HEK293T (cell line): ENCODE measurements at regions not wholly inside any gene's neighbourhood (a gene's known extent, or its start where the extent isn't known, plus 50 kb on each side); places are given as distances from the start of the nearest gene placed in this dataset.

Experiments
- CTCF ChIA-PET: fragments of 350-600 bp; formaldehyde crosslinking; extraction: SDS; loops from one replicate; lab custom pipeline; 2021; ENCODE audit warnings: antibody characterized with exemption, inconsistent platforms; lab: Yijun Ruan, JAX
- POLR2A ChIA-PET: fragments of 350-600 bp; formaldehyde crosslinking; extraction: SDS; loops from one replicate; lab custom pipeline; 2020; ENCODE audit warnings: antibody characterized with exemption, inconsistent platforms; lab: Yijun Ruan, JAX
- DNase-seq: peaks from one replicate; pipeline ENCODE4 v3.0.0; 2012; ENCODE audit warnings: mixed read lengths; ENCODE audit errors: extremely low spot score
- ARNT ChIP-seq: fragments of 450-650 bp; IDR thresholded peaks from 2 replicates; pipeline ENCODE4 v1.6.1; 2017; ENCODE audit warnings: mild to moderate bottlenecking
- BHLHE40 ChIP-seq: fragments of 450-650 bp; IDR thresholded peaks from 2 replicates; pipeline ENCODE4 v1.6.1; 2016; ENCODE audit warnings: mild to moderate bottlenecking, moderate library complexity, borderline replicate concordance
- CTBP1 ChIP-seq: fragments of 450-650 bp; IDR thresholded peaks from 2 replicates; pipeline ENCODE4 v1.6.1; 2016; ENCODE audit warnings: borderline replicate concordance
- ELF4 ChIP-seq: fragments of 450-650 bp; IDR thresholded peaks from 2 replicates; pipeline ENCODE4 v1.6.1; 2017; ENCODE audit warnings: antibody characterized with exemption
- FOXA1 ChIP-seq: fragments of 450-650 bp; IDR thresholded peaks from 2 replicates; pipeline ENCODE4 v1.6.1; 2016; ENCODE audit warnings: mild to moderate bottlenecking
- FOXK2 ChIP-seq: fragments of 450-650 bp; IDR thresholded peaks from 2 replicates; pipeline ENCODE4 v1.6.1; 2016; ENCODE audit warnings: mild to moderate bottlenecking
- FOXM1 ChIP-seq: fragments of 450-650 bp; IDR thresholded peaks from 2 replicates; pipeline ENCODE4 v1.6.1; 2017; ENCODE audit warnings: mild to moderate bottlenecking, borderline replicate concordance
- HDGF ChIP-seq: fragments of 450-650 bp; IDR thresholded peaks from 2 replicates; pipeline ENCODE4 v1.6.1; 2017; ENCODE audit warnings: antibody characterized with exemption, borderline replicate concordance
- L3MBTL2 ChIP-seq: fragments of 450-650 bp; conservative IDR thresholded peaks from 2 replicates; pipeline ENCODE4 v1.6.1; 2016; ENCODE audit warnings: mild to moderate bottlenecking
- LEF1 ChIP-seq: fragments of 450-650 bp; IDR thresholded peaks from 2 replicates; pipeline ENCODE4 v1.6.1; 2017; ENCODE audit warnings: mild to moderate bottlenecking, borderline replicate concordance
- NFRKB ChIP-seq: fragments of 450-650 bp; IDR thresholded peaks from 2 replicates; pipeline ENCODE4 v1.6.1; 2016; ENCODE audit warnings: mild to moderate bottlenecking, moderate library complexity
- SP1 ChIP-seq: fragments of 450-650 bp; IDR thresholded peaks from 2 replicates; pipeline ENCODE4 v1.6.1; 2017
- SUZ12 ChIP-seq: fragments of 450-650 bp; IDR thresholded peaks from 2 replicates; pipeline ENCODE4 v1.6.1; 2016; ENCODE audit warnings: mild to moderate bottlenecking
- TARDBP ChIP-seq: fragments of 450-650 bp; IDR thresholded peaks from 2 replicates; pipeline ENCODE4 v1.6.1; 2016
- ZNF384 ChIP-seq: fragments of 450-650 bp; IDR thresholded peaks from 2 replicates; pipeline ENCODE4 v1.6.1; 2016
- TF ChIP-seq, protein P1 (sequence below): fragments of 450-650 bp; IDR thresholded peaks from 2 replicates; pipeline ENCODE4 v1.6.1; 2016

DNA sequence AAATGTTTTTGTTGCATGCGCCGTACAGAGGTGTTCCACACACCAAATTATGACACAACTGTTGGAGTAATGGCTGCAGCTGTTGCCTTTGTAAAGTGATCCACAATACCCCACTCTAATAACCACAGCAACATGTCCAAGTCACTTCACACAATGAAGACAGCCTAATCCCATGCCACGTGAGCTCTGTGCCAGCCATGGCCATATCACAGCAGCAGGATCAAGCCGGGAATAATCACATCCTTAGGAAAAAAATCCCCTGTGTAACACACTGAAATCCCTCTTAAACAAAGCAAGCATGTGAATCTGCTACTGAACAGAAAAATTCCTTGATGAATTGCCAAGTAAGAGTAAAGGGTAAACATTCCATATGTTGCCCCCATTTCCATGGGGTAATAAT, 179.5 kb upstream of the PARD3B start:
- POLR2A ChIA-PET, result no interaction called here
- CTCF ChIA-PET, result no interaction called here
- TF ChIP-seq ELF4, result no peak
- no peak for TF ChIP-seq CTBP1
- no peak for TF ChIP-seq NFRKB
- no peak for DNase-seq

GRCh38 chr2:204367466-204367865, 177.8 kb upstream of the PARD3B start:
- CTCF ChIA-PET, result no interaction called here
- POLR2A ChIA-PET, result no interaction called here
- TF ChIP-seq HDGF (no peak), FOXK2 (no peak), NFRKB (no peak), ELF4 (no peak), LEF1 (no peak), L3MBTL2 (no peak), ARNT (no peak), FOXM1 (no peak)
- TF ChIP-seq, protein P1, sequence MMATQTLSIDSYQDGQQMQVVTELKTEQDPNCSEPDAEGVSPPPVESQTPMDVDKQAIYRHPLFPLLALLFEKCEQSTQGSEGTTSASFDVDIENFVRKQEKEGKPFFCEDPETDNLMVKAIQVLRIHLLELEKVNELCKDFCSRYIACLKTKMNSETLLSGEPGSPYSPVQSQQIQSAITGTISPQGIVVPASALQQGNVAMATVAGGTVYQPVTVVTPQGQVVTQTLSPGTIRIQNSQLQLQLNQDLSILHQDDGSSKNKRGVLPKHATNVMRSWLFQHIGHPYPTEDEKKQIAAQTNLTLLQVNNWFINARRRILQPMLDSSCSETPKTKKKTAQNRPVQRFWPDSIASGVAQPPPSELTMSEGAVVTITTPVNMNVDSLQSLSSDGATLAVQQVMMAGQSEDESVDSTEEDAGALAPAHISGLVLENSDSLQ, result no peak
- no peak for DNase-seq

GRCh38 chr2:204370172-204370718, 175.0 kb upstream of the PARD3B start:
- POLR2A ChIA-PET, result no interaction called here
- DNase-seq, result no peak
- CTCF ChIA-PET, result no interaction called here
- TF ChIP-seq FOXK2 (no peak), SP1 (no peak), FOXM1 (no peak), TARDBP (no peak), L3MBTL2 (no peak)

DNA sequence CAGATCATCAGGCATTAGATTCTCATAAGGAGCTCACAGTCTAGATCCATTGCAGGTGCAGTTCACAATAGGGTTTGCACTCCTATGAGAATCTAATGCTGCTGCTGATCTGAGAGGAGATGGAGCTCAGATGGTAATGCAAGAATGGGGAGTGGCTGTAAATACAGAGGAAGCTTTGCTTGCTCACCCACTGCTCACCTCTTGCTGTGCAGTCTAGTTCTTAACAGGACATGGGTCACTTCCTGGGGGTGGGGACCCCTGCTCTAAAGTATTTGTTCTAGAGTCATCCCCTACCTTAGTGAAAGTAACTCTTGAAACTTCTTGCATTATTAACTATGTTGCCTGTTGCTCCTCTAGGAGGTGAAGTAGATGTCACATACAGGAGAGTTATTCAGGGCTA, 171.3 kb upstream of the PARD3B start:
- TF ChIP-seq FOXK2 (no peak), FOXM1 (no peak), ZNF384 (no peak), BHLHE40 (no peak), LEF1 (no peak), HDGF (no peak), NFRKB (no peak), SP1 (no peak), L3MBTL2 (no peak), TARDBP (no peak), ELF4 (no peak), CTBP1 (no peak), ARNT (no peak), FOXA1 (no peak), SUZ12 (no peak)
- TF ChIP-seq, protein P1, result no peak
- ChIA-PET CTCF (no interaction called here), POLR2A (no interaction called here)
- DNase-seq, result no peak

DNA sequence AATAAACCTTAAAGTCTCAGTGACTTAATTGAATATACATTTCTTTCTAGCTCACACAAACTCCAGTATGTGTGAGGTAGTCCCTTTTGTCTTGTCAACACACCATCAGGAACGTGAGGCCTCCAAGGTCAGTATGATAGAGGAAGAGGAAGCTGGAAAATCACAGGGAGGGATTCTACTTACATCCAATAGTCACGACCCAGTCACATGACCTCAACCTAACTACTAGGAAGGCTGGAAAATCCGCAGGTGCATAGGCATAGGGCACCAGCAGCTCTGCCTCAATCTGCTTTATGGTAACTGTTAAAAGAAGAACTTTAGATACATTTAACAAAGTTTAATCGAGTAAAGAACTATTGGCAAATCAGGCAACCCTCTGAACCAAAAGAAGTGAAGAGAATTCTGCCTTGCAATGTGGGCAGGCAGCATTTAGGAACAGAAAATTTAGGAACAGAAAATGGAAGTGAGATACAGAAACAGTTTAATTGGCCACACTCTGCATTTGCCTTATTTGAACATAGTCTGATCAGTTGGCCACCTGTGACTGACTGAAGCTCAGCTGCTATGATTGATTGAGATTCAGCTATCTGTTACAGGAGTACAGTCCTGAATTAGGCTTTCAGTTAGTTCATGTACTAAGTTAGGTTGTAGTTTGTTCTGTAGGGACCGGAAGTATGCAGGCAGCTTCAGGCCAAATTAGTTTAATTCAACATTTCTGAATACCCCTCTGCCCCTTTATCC, 165.0 kb upstream of the PARD3B start:
- TF ChIP-seq FOXM1 (no peak), ELF4 (no peak), ZNF384 (no peak), BHLHE40 (no peak), NFRKB (no peak), CTBP1 (no peak), SP1 (no peak), HDGF (no peak), FOXA1 (no peak), FOXK2 (no peak), TARDBP (no peak)
- no peak for DNase-seq
- CTCF ChIA-PET, result no interaction called here
- POLR2A ChIA-PET, result no interaction called here

DNA sequence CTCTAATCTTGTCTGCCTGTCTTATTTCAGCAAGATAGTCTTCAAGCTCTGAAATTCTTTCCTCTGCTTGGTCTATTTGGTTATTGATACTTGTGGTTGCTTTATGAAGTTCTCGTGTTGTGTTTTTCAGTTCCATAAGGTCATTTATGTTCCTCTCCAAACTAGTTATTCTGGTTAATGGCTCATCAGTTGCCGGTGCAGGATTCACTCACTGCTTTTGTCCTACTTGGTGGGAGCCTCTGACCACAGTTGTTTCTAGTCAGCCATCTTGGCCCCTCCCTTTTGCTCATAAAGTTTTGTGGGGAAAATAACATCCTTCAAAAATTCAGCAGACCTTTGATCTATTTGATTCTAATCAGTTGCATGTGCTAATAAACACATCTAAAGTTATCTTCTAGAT, 158.6 kb upstream of the PARD3B start:
- ChIA-PET CTCF (no interaction called here), POLR2A (no interaction called here)
- TF ChIP-seq LEF1, result no peak
- TF ChIP-seq BHLHE40, result no peak
- TF ChIP-seq L3MBTL2, result no peak
- no peak for TF ChIP-seq CTBP1
- TF ChIP-seq HDGF, result no peak
- TF ChIP-seq, protein P1, result no peak
- TF ChIP-seq FOXK2, result no peak
- TF ChIP-seq ARNT, result no peak
- no peak for TF ChIP-seq ZNF384
- no peak for TF ChIP-seq FOXA1
- TF ChIP-seq TARDBP, result no peak
- TF ChIP-seq NFRKB, result no peak
- no peak for TF ChIP-seq ELF4
- TF ChIP-seq SUZ12, result no peak
- TF ChIP-seq FOXM1, result no peak
- TF ChIP-seq SP1, result no peak
- no peak for DNase-seq

DNA sequence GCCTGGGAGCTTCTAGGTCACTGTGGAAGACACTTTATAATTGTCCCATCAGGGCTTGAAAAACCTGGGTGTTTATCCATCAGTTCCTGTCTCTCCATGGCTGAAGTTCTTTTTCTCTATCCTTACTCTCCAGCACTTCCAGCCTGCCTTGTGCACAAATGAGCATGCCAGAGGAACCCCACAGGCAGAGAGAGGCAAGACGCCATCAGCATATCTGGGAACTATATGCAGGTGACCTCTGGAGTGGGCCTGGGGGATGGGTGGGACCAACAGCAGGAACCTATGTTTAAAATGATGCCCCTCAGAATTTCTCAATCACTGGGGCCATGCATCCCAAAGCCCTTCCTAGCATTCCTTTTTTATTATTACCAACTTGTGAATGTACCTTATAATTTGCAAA, 156.2 kb upstream of the PARD3B start:
- no peak for TF ChIP-seq ZNF384
- TF ChIP-seq TARDBP, result no peak
- TF ChIP-seq SP1, result no peak
- no peak for TF ChIP-seq HDGF
- TF ChIP-seq CTBP1, result no peak
- TF ChIP-seq LEF1, result no peak
- no peak for TF ChIP-seq FOXK2
- TF ChIP-seq, protein P1, result no peak
- no peak for DNase-seq
- ChIA-PET POLR2A (no interaction called here), CTCF (no interaction called here)
